ENCODE measurements at regions not wholly inside any gene's neighbourhood (a gene's known extent, or its start where the extent isn't known, plus 50 kb on each side); places are given as distances from the start of the nearest gene placed in this dataset.

DNA sequence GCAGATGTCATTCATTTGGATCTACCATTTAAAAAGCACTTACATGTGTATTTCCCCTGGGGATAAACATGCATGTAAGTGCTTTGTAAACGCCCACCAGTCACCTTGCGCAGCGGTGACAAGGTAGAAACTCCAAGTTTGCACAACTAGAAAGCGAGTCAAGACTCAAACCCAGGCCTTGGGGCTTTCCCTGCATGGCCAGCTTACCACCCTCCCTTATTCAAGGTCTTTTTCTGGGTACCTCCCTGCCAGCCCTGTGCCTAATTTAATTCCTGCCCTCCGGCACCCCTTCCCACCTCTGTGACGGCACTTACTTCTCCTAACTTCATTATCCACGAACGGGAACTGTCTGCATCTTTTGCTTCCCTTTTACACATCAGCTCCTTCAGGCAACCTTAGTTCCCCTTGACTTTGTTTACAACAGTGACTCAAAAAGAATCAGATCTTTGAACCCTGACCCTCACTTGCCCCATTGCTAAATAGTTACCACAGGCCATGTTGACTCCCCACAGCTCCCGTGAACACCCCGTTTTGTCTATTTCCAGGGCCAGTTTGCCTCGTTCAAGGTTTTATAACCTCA is 138.3 kb upstream of the ETS2 start:
- no peak overlapping the region for H3K4me3 Mint-ChIP-seq

DNA sequence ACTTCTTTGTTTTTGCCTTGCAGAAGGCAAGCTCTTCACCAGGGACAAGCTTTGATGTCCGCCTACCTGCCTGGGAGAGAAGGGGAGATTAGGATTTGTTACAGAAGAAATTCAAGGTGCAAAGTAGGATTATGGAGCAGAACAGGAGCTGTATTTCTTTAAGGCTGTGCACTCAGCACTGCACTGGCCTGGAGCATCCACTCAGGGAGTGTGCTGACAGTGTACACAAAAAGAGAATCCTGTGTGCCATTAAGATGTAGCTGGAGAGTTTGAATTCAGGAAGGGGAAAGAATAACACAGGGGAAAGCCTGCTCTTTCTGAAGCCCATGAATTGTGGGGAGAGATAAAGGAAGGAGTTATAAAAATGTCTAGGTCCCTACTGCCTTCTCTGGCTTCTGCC is 137.7 kb upstream of the ETS2 start:
- Mint-ChIP-seq H3K27me3 (ENCODE audit: low read depth) (peaks cover 34% of the 10 kb centered on the region), H3K4me3 (no peak overlapping the region), H3K36me3 (ENCODE audit: low read depth) (no peaks in the 10 kb centered on the region), H3K4me1 (peaks cover 4% of the 10 kb centered on the region), H3K9me3 (no peaks in the 10 kb centered on the region), H3K27ac (ENCODE audit: unreplicated experiment) (no peak overlapping the region)
- DNase-seq (ENCODE audit: low read depth, low spot score), result no peak
- TF ChIP-seq, protein P1, sequence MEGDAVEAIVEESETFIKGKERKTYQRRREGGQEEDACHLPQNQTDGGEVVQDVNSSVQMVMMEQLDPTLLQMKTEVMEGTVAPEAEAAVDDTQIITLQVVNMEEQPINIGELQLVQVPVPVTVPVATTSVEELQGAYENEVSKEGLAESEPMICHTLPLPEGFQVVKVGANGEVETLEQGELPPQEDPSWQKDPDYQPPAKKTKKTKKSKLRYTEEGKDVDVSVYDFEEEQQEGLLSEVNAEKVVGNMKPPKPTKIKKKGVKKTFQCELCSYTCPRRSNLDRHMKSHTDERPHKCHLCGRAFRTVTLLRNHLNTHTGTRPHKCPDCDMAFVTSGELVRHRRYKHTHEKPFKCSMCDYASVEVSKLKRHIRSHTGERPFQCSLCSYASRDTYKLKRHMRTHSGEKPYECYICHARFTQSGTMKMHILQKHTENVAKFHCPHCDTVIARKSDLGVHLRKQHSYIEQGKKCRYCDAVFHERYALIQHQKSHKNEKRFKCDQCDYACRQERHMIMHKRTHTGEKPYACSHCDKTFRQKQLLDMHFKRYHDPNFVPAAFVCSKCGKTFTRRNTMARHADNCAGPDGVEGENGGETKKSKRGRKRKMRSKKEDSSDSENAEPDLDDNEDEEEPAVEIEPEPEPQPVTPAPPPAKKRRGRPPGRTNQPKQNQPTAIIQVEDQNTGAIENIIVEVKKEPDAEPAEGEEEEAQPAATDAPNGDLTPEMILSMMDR (conservative IDR thresholded peaks at IDR 0.05), result no peak

More for the DNA sequence above, 138.3 kb upstream of the ETS2 start:
- no peak for DNase-seq (ENCODE audit: low read depth, low spot score)
- TF ChIP-seq, protein P1 (conservative IDR thresholded peaks at IDR 0.05), result no peak
- Mint-ChIP-seq H3K27ac (ENCODE audit: unreplicated experiment) (peak overlapping the region; percentile 76), H3K36me3 (ENCODE audit: low read depth) (no peaks in the 10 kb centered on the region), H3K27me3 (ENCODE audit: low read depth) (peaks cover 41% of the 10 kb centered on the region), H3K9me3 (no peaks in the 10 kb centered on the region), H3K4me1 (peaks cover 4% of the 10 kb centered on the region)

DNA sequence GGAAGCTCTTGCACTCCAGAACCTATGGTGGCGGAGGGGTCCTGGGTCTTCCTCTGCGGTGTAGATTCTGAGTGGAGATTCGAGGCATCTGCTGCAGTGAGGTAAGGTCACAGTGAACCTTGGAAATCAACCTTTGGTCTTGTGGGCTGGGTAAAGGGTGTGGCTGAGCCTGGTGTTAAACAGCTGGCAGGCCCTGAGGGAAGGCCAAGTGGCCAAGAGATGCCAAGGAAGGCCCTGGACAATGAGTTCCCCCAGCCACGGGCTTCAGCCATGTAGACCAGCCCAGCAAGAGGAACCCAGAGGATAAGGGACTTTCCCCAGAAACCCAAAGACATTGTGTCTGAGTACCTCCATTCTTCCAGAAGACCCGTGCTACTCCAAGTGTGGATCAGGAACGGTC is 137.2 kb upstream of the ETS2 start:
- no peak for DNase-seq (ENCODE audit: low read depth, low spot score)
- H3K27ac Mint-ChIP-seq (ENCODE audit: unreplicated experiment), result no peak overlapping the region
- H3K27me3 Mint-ChIP-seq (ENCODE audit: low read depth), result peaks cover 29% of the 10 kb centered on the region
- no peak overlapping the region for H3K4me3 Mint-ChIP-seq
- no peaks in the 10 kb centered on the region for H3K36me3 Mint-ChIP-seq (ENCODE audit: low read depth)
- peaks cover 4% of the 10 kb centered on the region for H3K4me1 Mint-ChIP-seq
- TF ChIP-seq, protein P1 (conservative IDR thresholded peaks at IDR 0.05), result no peak
- H3K9me3 Mint-ChIP-seq, result no peaks in the 10 kb centered on the region

DNA sequence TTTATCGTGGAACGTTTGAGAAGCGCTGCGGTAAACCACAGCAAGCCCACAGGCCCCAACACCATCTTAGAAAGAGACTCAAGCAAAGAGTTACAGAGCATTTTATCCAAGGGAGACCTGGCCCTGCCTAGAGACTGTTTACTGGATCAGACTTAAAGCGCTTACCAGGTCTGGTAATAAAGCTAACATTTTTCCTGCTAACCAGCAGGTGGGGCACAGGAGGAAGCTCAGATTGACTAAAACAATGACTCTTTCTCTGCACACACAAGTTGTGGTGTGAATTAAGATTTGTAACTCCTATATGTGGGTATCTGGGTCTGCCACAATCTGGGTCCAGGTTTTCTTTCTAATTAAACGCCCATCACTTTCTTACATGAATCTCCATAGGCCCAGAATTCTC is 136.5 kb upstream of the ETS2 start:
- H3K27me3 Mint-ChIP-seq (ENCODE audit: low read depth), result peaks cover 26% of the 10 kb centered on the region
- TF ChIP-seq, protein P1 (conservative IDR thresholded peaks at IDR 0.05), result peak; percentile 58
- H3K27ac Mint-ChIP-seq (ENCODE audit: unreplicated experiment), result no peak overlapping the region
- H3K4me1 Mint-ChIP-seq, result peaks cover 4% of the 10 kb centered on the region
- no peak for DNase-seq (ENCODE audit: low read depth, low spot score)
- no peaks in the 10 kb centered on the region for H3K36me3 Mint-ChIP-seq (ENCODE audit: low read depth)
- H3K9me3 Mint-ChIP-seq, result no peaks in the 10 kb centered on the region
- H3K4me3 Mint-ChIP-seq, result no peak overlapping the region

DNA sequence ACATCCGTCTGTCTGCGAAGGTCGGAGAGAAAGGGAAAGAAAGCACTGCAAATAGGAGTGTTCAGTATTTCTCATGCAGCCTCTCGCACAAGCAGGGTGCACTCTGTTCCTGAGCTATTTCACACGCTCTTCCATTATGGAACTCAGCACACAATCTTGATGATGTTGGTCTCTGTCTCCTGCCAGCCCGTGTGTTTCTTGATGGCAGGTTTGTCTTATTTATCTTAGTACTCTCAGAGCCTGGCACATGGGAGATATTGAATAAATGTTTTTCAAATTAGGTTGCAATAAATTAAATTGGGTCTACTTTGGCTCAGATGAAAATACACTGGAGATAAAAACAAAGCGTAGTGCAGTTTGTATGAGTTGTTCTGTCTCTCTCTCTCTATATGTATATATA is 134.9 kb upstream of the ETS2 start:
- Mint-ChIP-seq H3K27ac (ENCODE audit: unreplicated experiment) (no peak overlapping the region), H3K4me1 (peaks cover 13% of the 10 kb centered on the region), H3K36me3 (ENCODE audit: low read depth) (no peaks in the 10 kb centered on the region), H3K27me3 (ENCODE audit: low read depth) (peaks cover 10% of the 10 kb centered on the region), H3K9me3 (no peaks in the 10 kb centered on the region), H3K4me3 (no peak overlapping the region)
- TF ChIP-seq, protein P1 (conservative IDR thresholded peaks at IDR 0.05), result no peak
- DNase-seq (ENCODE audit: low read depth, low spot score), result no peak
